H9 (cell line): ENCODE measurements at regions not wholly inside any gene's neighbourhood (a gene's known extent, or its start where the extent isn't known, plus 50 kb on each side); places are given as distances from the start of the nearest gene placed in this dataset.

Experiments
- DNase-seq: peaks from one replicate; pipeline ENCODE4 v3.0.0-alpha.2; 2017
- H2AFZ ChIP-seq: one replicate; pipeline ENCODE4 v1.6.1; 2013; ENCODE audit warnings: mild to moderate bottlenecking, low read length, control low read depth, moderate library complexity
- H2AK5ac ChIP-seq: 2 replicates; pipeline ENCODE4 v1.6.1; 2013; ENCODE audit warnings: low read length, control low read depth, mixed read lengths; ENCODE audit not compliant: insufficient read length
- H2BK120ac ChIP-seq: one replicate; pipeline ENCODE4 v1.6.1; 2013; ENCODE audit warnings: low read depth, mild to moderate bottlenecking, low read length, control low read depth, inconsistent platforms; ENCODE audit not compliant: poor library complexity, severe bottlenecking
- H2BK12ac ChIP-seq: 2 replicates; pipeline ENCODE4 v1.6.1; 2013; ENCODE audit warnings: low read length, control low read depth, mixed read lengths, low read depth; ENCODE audit not compliant: insufficient read length
- H2BK15ac ChIP-seq: 2 replicates; pipeline ENCODE4 v1.6.1; 2013; ENCODE audit warnings: low read depth, low read length, control low read depth
- H2BK20ac ChIP-seq: one replicate; pipeline ENCODE4 v1.6.1; 2013; ENCODE audit warnings: low read depth, mild to moderate bottlenecking, low read length, control low read depth, inconsistent platforms; ENCODE audit not compliant: poor library complexity, severe bottlenecking
- H2BK5ac ChIP-seq: 2 replicates; pipeline ENCODE4 v1.6.1; 2013; ENCODE audit warnings: low read length, control low read depth, mixed read lengths; ENCODE audit not compliant: insufficient read length
- H3K14ac ChIP-seq: 2 replicates; pipeline ENCODE4 v1.6.1; 2013; ENCODE audit warnings: low read length, control low read depth; ENCODE audit not compliant: insufficient read depth
- H3K18ac ChIP-seq: 2 replicates; pipeline ENCODE4 v1.6.1; 2013; ENCODE audit warnings: low read depth, mild to moderate bottlenecking, mixed read lengths, low read length, control low read depth; ENCODE audit not compliant: insufficient read length
- H3K23ac ChIP-seq: 2 replicates; pipeline ENCODE4 v1.6.1; 2013; ENCODE audit warnings: low read length, control low read depth, mixed read lengths, low read depth; ENCODE audit not compliant: insufficient read length
- H3K23me2 ChIP-seq: 2 replicates; pipeline ENCODE4 v1.6.1; 2013; ENCODE audit warnings: low read depth, mild to moderate bottlenecking, mixed read lengths, low read length, control low read depth; ENCODE audit not compliant: insufficient read length, poor library complexity, severe bottlenecking
- H3K27ac ChIP-seq: 2 replicates; pipeline ENCODE4 v1.5.1; 2013; ENCODE audit warnings: low read length, control low read depth, mixed read lengths, low read depth; ENCODE audit not compliant: insufficient read length
- H3K27me3 ChIP-seq: 2 replicates; pipeline ENCODE4 v1.6.1; 2013; ENCODE audit warnings: low read length, control low read depth, inconsistent platforms; ENCODE audit not compliant: insufficient read depth
- H3K4ac ChIP-seq: 2 replicates; pipeline ENCODE4 v1.6.1; 2013; ENCODE audit warnings: low read depth, mild to moderate bottlenecking, control low read depth, inconsistent platforms, low read length, moderate library complexity
- H3K4me1 ChIP-seq: 2 replicates; pipeline ENCODE4 v1.6.1; 2013; ENCODE audit warnings: low read length, control low read depth, inconsistent platforms; ENCODE audit not compliant: insufficient read depth
- H3K4me2 ChIP-seq: 2 replicates; pipeline ENCODE4 v1.6.1; 2013; ENCODE audit warnings: low read length, control low read depth, mixed read lengths; ENCODE audit not compliant: insufficient read length, insufficient read depth
- H3K56ac ChIP-seq: 2 replicates; pipeline ENCODE4 v1.6.1; 2013; ENCODE audit warnings: low read depth, mild to moderate bottlenecking, mixed read lengths, low read length, control low read depth; ENCODE audit not compliant: insufficient read length
- H3K79me1 ChIP-seq: 2 replicates; pipeline ENCODE4 v1.6.1; 2013; ENCODE audit warnings: low read depth, mild to moderate bottlenecking, moderate library complexity, low read length, control low read depth, inconsistent platforms; ENCODE audit not compliant: insufficient read depth, poor library complexity, severe bottlenecking
- H3K79me2 ChIP-seq: 2 replicates; pipeline ENCODE4 v1.6.1; 2013; ENCODE audit warnings: low read length, control low read depth, inconsistent platforms; ENCODE audit not compliant: insufficient read depth
- H3K9ac ChIP-seq: 2 replicates; pipeline ENCODE4 v1.6.1; 2013; ENCODE audit warnings: low read length, control low read depth, mixed read lengths; ENCODE audit not compliant: insufficient read length; ENCODE audit errors: extremely low read depth
- H3K9me3 ChIP-seq: one replicate; pipeline ENCODE4 v1.6.1; 2013; ENCODE audit warnings: low read depth, low read length, inconsistent platforms; ENCODE audit not compliant: control insufficient read depth
- H3T11ph ChIP-seq: one replicate; pipeline ENCODE4 v1.6.1; 2013; ENCODE audit warnings: mild to moderate bottlenecking, low read length, control low read depth, inconsistent platforms
- H4K20me1 ChIP-seq: one replicate; pipeline ENCODE4 v1.6.1; 2013; ENCODE audit not compliant: control insufficient read depth, insufficient read length, insufficient read depth
- H4K5ac ChIP-seq: 2 replicates; pipeline ENCODE4 v1.6.1; 2013; ENCODE audit warnings: low read depth, mild to moderate bottlenecking, mixed read lengths, low read length, control low read depth; ENCODE audit not compliant: insufficient read length
- H4K8ac ChIP-seq: replicated peaks from 2 replicates; pipeline ENCODE4 v1.6.1; 2013; ENCODE audit warnings: low read length, control low read depth, mixed read lengths, low read depth; ENCODE audit not compliant: insufficient read length
- H4K91ac ChIP-seq: 2 replicates; pipeline ENCODE4 v1.6.1; 2013; ENCODE audit warnings: low read depth, mild to moderate bottlenecking, moderate library complexity, mixed read lengths, low read length, control low read depth; ENCODE audit not compliant: insufficient read length
- H3K27ac Mint-ChIP-seq, 3 experiments: 2 replicates in 2 of 3; 3 replicates in 1 of 3; pipeline ENCODE4 v1.8.0; 2020 to 2021; ENCODE audit warnings: mixed read lengths in 3 of 3, mild to moderate bottlenecking in 1 of 3, moderate library complexity in 1 of 3
- H3K27me3 Mint-ChIP-seq: 2 replicates; pipeline ENCODE4 v1.8.0; 2021; ENCODE audit warnings: low read depth, mild to moderate bottlenecking, moderate library complexity, mixed read lengths
- H3K36me3 Mint-ChIP-seq, 3 experiments: 2 replicates in 2 of 3; 3 replicates in 1 of 3; pipeline ENCODE4 v1.8.0; 2020 to 2021; ENCODE audit warnings: low read depth in 3 of 3, mixed read lengths in 3 of 3; ENCODE audit not compliant: insufficient read depth in 1 of 3
- H3K4me1 Mint-ChIP-seq, 2 experiments: 2 replicates each; pipeline ENCODE4 v1.8.0; 2020; ENCODE audit warnings: mixed read lengths in 2 of 2
- H3K4me3 Mint-ChIP-seq, 2 experiments: 2 replicates in 1 of 2; 3 replicates in 1 of 2; pipeline ENCODE4 v1.8.0; 2020 to 2021; ENCODE audit warnings: mild to moderate bottlenecking in 2 of 2, mixed read lengths in 2 of 2, moderate library complexity in 1 of 2
- H3K9me3 Mint-ChIP-seq, 2 experiments: 2 replicates in 1 of 2; 3 replicates in 1 of 2; pipeline ENCODE4 v1.8.0; 2020; ENCODE audit warnings: mild to moderate bottlenecking in 2 of 2, mixed read lengths in 2 of 2, moderate library complexity in 1 of 2
- CTCF ChIP-seq: fragments of 200-600 bp; sonication (generic); conservative IDR thresholded peaks from 3 replicates; pipeline ENCODE4 v1.8.0; 2021; ENCODE audit warnings: antibody characterized with exemption, mild to moderate bottlenecking
- WGBS: extraction: QIAGEN DNeasy Blood & Tissue Kit; methylation state at CpG from one replicate; pipeline ENCODE4 v1.1.7; 2013; ENCODE audit warnings: missing lambda C conversion rate, low lambda C conversion rate, mixed read lengths; ENCODE audit not compliant: insufficient read length; ENCODE audit errors: extremely low coverage; 5-methylcytosine and 5-hydroxymethylcytosine counted together

- no peak overlapping the region for H4K91ac ChIP-seq
- H3K27me3 ChIP-seq: no peaks in the 10 kb centered on the region
- H2BK20ac ChIP-seq: no peak overlapping the region
- no peaks in the 10 kb centered on the region for H3K4me1 ChIP-seq
- no peak overlapping the region for H2BK12ac ChIP-seq
- H4K8ac ChIP-seq: no peak overlapping the region
- no peak overlapping the region for H3K4me3 Mint-ChIP-seq
- H3K27ac ChIP-seq: no peak overlapping the region
- no peaks in the 10 kb centered on the region for H3K23me2 ChIP-seq
- no peak overlapping the region for H3K14ac ChIP-seq
- no peak overlapping the region for H3K23ac ChIP-seq
- no peak overlapping the region for H2BK120ac ChIP-seq
- H3K79me2 ChIP-seq: no peaks in the 10 kb centered on the region
- no peak overlapping the region for H2AK5ac ChIP-seq
- no peaks in the 10 kb centered on the region for H3K9me3 ChIP-seq
- no peaks in the 10 kb centered on the region for H3K79me1 ChIP-seq
- no peak overlapping the region for H3K56ac ChIP-seq
- H3K9ac ChIP-seq: no peak overlapping the region
- no peak for DNase-seq
- no peak overlapping the region for H3T11ph ChIP-seq
- no peak overlapping the region for H2AFZ ChIP-seq
- no peak overlapping the region for H3K4me2 ChIP-seq
- H2BK5ac ChIP-seq: no peak overlapping the region
- H3K36me3 Mint-ChIP-seq: no peaks in the 10 kb centered on the region
- no peak overlapping the region for H3K27ac Mint-ChIP-seq
- no peak overlapping the region for H4K5ac ChIP-seq
- H2BK15ac ChIP-seq: no peak overlapping the region
- no peak for TF ChIP-seq CTCF
- H3K18ac ChIP-seq: no peak overlapping the region
- H3K4me1 Mint-ChIP-seq: no peaks in the 10 kb centered on the region
- H3K9me3 Mint-ChIP-seq: no peaks in the 10 kb centered on the region
- H4K20me1 ChIP-seq: no peaks in the 10 kb centered on the region
- H3K4ac ChIP-seq: no peak overlapping the region
- WGBS: no CpG with 5 or more reads among the region's 4 CpGs
- no peaks in the 10 kb centered on the region; the same call in 1 of the 2 replicates for H3K27me3 Mint-ChIP-seq
Observed at GRCh38 chr5:163613150-163613442, 107.7 kb downstream of the MAT2B start.
